HG03342 (cell line): ENCODE measurements at regions not wholly inside any gene's neighbourhood (a gene's known extent, or its start where the extent isn't known, plus 50 kb on each side); places are given as distances from the start of the nearest gene placed in this dataset.

Experiments
- ATAC-seq: cut with Tn5 transposase; IDR thresholded peaks from one replicate; pipeline ENCODE4 v1.9.1; 2021; ENCODE audit warnings: mild to moderate bottlenecking, moderate library complexity; ENCODE audit not compliant: unreplicated experiment

GRCh38 chr10:57884965-57885617 is 382.6 kb downstream of the IPMK start:
- ATAC-seq: no peak

- no peak for ATAC-seq
Measured at GRCh38 chr10:57884407-57884806, 383.3 kb downstream of the IPMK start.

GRCh38 chr10:57880446-57881227 is 387.1 kb downstream of the IPMK start:
- no peak for ATAC-seq

GRCh38 chr10:57874810-57875209 is 392.9 kb downstream of the IPMK start:
- ATAC-seq: no peak

GRCh38 chr10:57867241-57867640 is 400.5 kb downstream of the IPMK start:
- ATAC-seq: no peak

GRCh38 chr10:57864765-57865680 is 402.7 kb downstream of the IPMK start:
- ATAC-seq: no peak

GRCh38 chr10:57849691-57850357 is 417.9 kb downstream of the IPMK start:
- no peak for ATAC-seq

- no peak for ATAC-seq
Measured at GRCh38 chr10:57846307-57847065, 421.2 kb downstream of the IPMK start.

- no peak for ATAC-seq
Measured at GRCh38 chr10:57844387-57844998, 423.2 kb downstream of the IPMK start.

- ATAC-seq: no peak
Measured at GRCh38 chr10:57830877-57831560, 436.7 kb downstream of the IPMK start.

- ATAC-seq: no peak
Measured at GRCh38 chr10:57825015-57825414, 442.7 kb downstream of the IPMK start.

- ATAC-seq: no peak
Measured at GRCh38 chr10:57823398-57823797, 444.3 kb downstream of the IPMK start.

- no peak for ATAC-seq
Measured at GRCh38 chr10:57822965-57823364, 444.7 kb downstream of the IPMK start.

- no peak for ATAC-seq
Measured at GRCh38 chr10:57818522-57818921, 449.2 kb downstream of the IPMK start.

GRCh38 chr10:57817741-57818140 is 450.0 kb downstream of the IPMK start:
- no peak for ATAC-seq

GRCh38 chr10:57815949-57816348 is 451.7 kb downstream of the IPMK start:
- no peak for ATAC-seq

GRCh38 chr10:57809961-57810360 is 457.7 kb downstream of the IPMK start:
- no peak for ATAC-seq

GRCh38 chr10:57807906-57808305 is 459.8 kb downstream of the IPMK start:
- ATAC-seq: no peak

- ATAC-seq: no peak
Measured at GRCh38 chr10:57806675-57807074, 461.0 kb downstream of the IPMK start.
